GM12878 (cell line): ENCODE measurements at regions not wholly inside any gene's neighbourhood (a gene's known extent, or its start where the extent isn't known, plus 50 kb on each side); places are given as distances from the start of the nearest gene placed in this dataset.

Source experiments
- ATAC-seq: fragments of 200-7000 bp; cut with Tn5 transposase; 3 replicates; pipeline ENCODE4 v1.9.1; 2020; ENCODE audit warnings: mild to moderate bottlenecking, moderate library complexity
- BruUV-seq: library from RNA; stranded (reverse); fragments of 400-500 nt; replicated peaks from 2 replicates; lab custom pipeline; 2021; lab: Mats Ljungman, UMichigan
- CTCF ChIA-PET: fragments of 300-600 bp; sonication (Branson Sonifier 250); formaldehyde crosslinking; extraction: SDS; loops from one replicate; lab custom pipeline; 2021; ENCODE audit warnings: inconsistent platforms; lab: Yijun Ruan, JAX
- POLR2A ChIA-PET: fragments of 350-600 bp; formaldehyde crosslinking; extraction: SDS; loops from one replicate; lab custom pipeline; 2021; ENCODE audit warnings: inconsistent platforms; lab: Charles Lee
- RAD21 ChIA-PET: fragments of 300-600 bp; sonication (Branson Sonifier 250); formaldehyde crosslinking; loops from one replicate; lab custom pipeline; 2023; ENCODE audit warnings: antibody characterized with exemption; ENCODE audit not compliant: unreplicated experiment; lab: Charles Lee
- SMC1A ChIA-PET: fragments of 300-600 bp; sonication (Branson Sonifier 250); formaldehyde crosslinking; loops from one replicate; lab custom pipeline; 2023; ENCODE audit not compliant: unreplicated experiment, uncharacterized antibody; lab: Charles Lee
- DNase-seq: peaks from one replicate; pipeline ENCODE4 v3.0.0-alpha.2; 2011; ENCODE audit warnings: low read depth, low spot score
- FAIRE-seq: peaks from 3 replicates; lab custom pipeline; 2011; peaks lifted over from hg19 to GRCh38; lab: Jason Lieb, UNC
- H2AFZ ChIP-seq: 2 replicates; pipeline ENCODE4 v1.6.0; 2011; ENCODE audit warnings: low read depth, low read length, control low read depth; ENCODE audit not compliant: control insufficient read depth
- H3K27ac ChIP-seq: 2 replicates; pipeline ENCODE4 v1.5.1; 2011; ENCODE audit warnings: control low read depth; ENCODE audit not compliant: control insufficient read depth, insufficient read depth
- H3K27me3 ChIP-seq, 2 experiments: replicated peaks in 1 of 2; 2 replicates each; pipeline versions ENCODE4 v1.6.0 to v1.6.1; 2011; ENCODE audit warnings: low read length in 1 of 2; ENCODE audit not compliant: control insufficient read depth in 2 of 2, insufficient read depth in 2 of 2
- H3K36me3 ChIP-seq, 2 experiments: 2 replicates each; pipeline ENCODE4 v1.5.1; 2011; ENCODE audit warnings: low read length in 1 of 2; ENCODE audit not compliant: control insufficient read depth in 2 of 2, insufficient read depth in 2 of 2
- H3K4me1 ChIP-seq: 2 replicates; pipeline ENCODE4 v1.6.1; 2011; ENCODE audit warnings: mild to moderate bottlenecking, low read length, moderate library complexity, mixed read lengths; ENCODE audit not compliant: control insufficient read depth, insufficient read depth
- H3K4me2 ChIP-seq: 2 replicates; pipeline ENCODE4 v1.6.0; 2011; ENCODE audit warnings: control low read depth; ENCODE audit not compliant: control insufficient read depth, insufficient read depth
- H3K4me3 ChIP-seq: fragments of 200-600 bp; sonication (generic); 2 replicates; pipeline ENCODE4 v1.5.1; 2016
- H3K79me2 ChIP-seq: 2 replicates; pipeline ENCODE4 v1.6.0; 2011; ENCODE audit warnings: low read length; ENCODE audit not compliant: control insufficient read depth, insufficient read depth
- H3K9ac ChIP-seq: 2 replicates; pipeline ENCODE4 v1.8.0; 2011; ENCODE audit warnings: low read length, control low read depth, mixed read lengths; ENCODE audit not compliant: control insufficient read depth, insufficient read depth
- H3K9me3 ChIP-seq: replicated peaks from 3 replicates; pipeline ENCODE4 v1.5.1; 2011; ENCODE audit warnings: mild to moderate bottlenecking, low read length; ENCODE audit not compliant: control insufficient read depth, insufficient read depth
- H4K20me1 ChIP-seq: 2 replicates; pipeline ENCODE4 v1.6.0; 2011; ENCODE audit not compliant: control insufficient read depth, insufficient read depth
- CBX3 ChIP-seq: fragments of 200-600 bp; sonication (generic); IDR thresholded peaks from 2 replicates; pipeline ENCODE4 v1.6.1; 2016; ENCODE audit warnings: low read depth, borderline replicate concordance
- CHD2 ChIP-seq: IDR thresholded peaks from 2 replicates; pipeline ENCODE4 v1.6.1; 2011; ENCODE audit warnings: low read depth, low read length, improper control_type of control experiment, borderline replicate concordance
- CUX1 ChIP-seq: IDR thresholded peaks from 2 replicates; pipeline ENCODE4 v1.6.1; 2012; ENCODE audit warnings: improper control_type of control experiment, low read depth, low read length; ENCODE audit not compliant: insufficient replicate concordance
- IKZF2 ChIP-seq, 2 experiments: fragments of 450-650 bp; IDR thresholded peaks; 2 replicates each; pipeline ENCODE4 v1.6.1; 2017; ENCODE audit warnings: mild to moderate bottlenecking in 2 of 2, moderate library complexity in 2 of 2
- NFXL1 ChIP-seq: fragments of 450-650 bp; IDR thresholded peaks from 2 replicates; pipeline ENCODE4 v1.6.1; 2017; ENCODE audit warnings: antibody characterized with exemption, mild to moderate bottlenecking, borderline replicate concordance
- NFYB ChIP-seq: IDR thresholded peaks from 2 replicates; pipeline ENCODE4 v1.6.1; 2011; ENCODE audit warnings: low read depth, mild to moderate bottlenecking, low read length, improper control_type of control experiment, moderate library complexity; ENCODE audit not compliant: insufficient read depth
- NR2C1 ChIP-seq: fragments of 450-650 bp; IDR thresholded peaks from 2 replicates; pipeline ENCODE4 v1.6.1; 2017; ENCODE audit warnings: antibody characterized with exemption, mild to moderate bottlenecking, moderate library complexity
- PRDM15 ChIP-seq: fragments of 450-650 bp; formaldehyde crosslinking; IDR thresholded peaks from 2 replicates; pipeline ENCODE4 v1.4.0; 2020; ENCODE audit warnings: mild to moderate bottlenecking, moderate library complexity
- SMC3 ChIP-seq: IDR thresholded peaks from 2 replicates; pipeline ENCODE4 v1.6.1; 2011; ENCODE audit warnings: low read length, improper control_type of control experiment, borderline replicate concordance
- SRF ChIP-seq, 2 experiments: IDR thresholded peaks; 2 replicates each; pipeline ENCODE4 v1.6.1; 2011; ENCODE audit warnings: low read depth in 2 of 2, low read length in 2 of 2, mild to moderate bottlenecking in 1 of 2, moderate library complexity in 1 of 2
- WGBS: methylation state at CpG from one replicate; pipeline ENCODE4 v1.1.6; 2016; ENCODE audit warnings: low lambda C conversion rate; ENCODE audit not compliant: insufficient replicate concordance, insufficient coverage; ENCODE audit errors: missing lambda C conversion rate; 5-methylcytosine and 5-hydroxymethylcytosine counted together
- in situ Hi-C: fragments of 300-500 bp; cut with MboI; formaldehyde crosslinking; loops from 9 replicates; pipeline ENCODE4 v1.14.3; 2018; ENCODE audit warnings: mixed read lengths
- intact Hi-C: fragments of 100-400 bp; cut with micrococcal nuclease; formaldehyde crosslinking; loops from one replicate; pipeline ENCODE4 v1.14.2; 2022; ENCODE audit not compliant: unreplicated experiment
- TF ChIP-seq, protein P1 (sequence below): fragments of 450-650 bp; formaldehyde crosslinking; IDR thresholded peaks from 2 replicates; pipeline ENCODE4 v1.5.0; 2022; ENCODE audit warnings: mild to moderate bottlenecking, missing genetic modification characterization

GRCh38 chr3:106215047-106215446 is 346.2 kb upstream of the CBLB start (continued):
- TF ChIP-seq, protein P1, sequence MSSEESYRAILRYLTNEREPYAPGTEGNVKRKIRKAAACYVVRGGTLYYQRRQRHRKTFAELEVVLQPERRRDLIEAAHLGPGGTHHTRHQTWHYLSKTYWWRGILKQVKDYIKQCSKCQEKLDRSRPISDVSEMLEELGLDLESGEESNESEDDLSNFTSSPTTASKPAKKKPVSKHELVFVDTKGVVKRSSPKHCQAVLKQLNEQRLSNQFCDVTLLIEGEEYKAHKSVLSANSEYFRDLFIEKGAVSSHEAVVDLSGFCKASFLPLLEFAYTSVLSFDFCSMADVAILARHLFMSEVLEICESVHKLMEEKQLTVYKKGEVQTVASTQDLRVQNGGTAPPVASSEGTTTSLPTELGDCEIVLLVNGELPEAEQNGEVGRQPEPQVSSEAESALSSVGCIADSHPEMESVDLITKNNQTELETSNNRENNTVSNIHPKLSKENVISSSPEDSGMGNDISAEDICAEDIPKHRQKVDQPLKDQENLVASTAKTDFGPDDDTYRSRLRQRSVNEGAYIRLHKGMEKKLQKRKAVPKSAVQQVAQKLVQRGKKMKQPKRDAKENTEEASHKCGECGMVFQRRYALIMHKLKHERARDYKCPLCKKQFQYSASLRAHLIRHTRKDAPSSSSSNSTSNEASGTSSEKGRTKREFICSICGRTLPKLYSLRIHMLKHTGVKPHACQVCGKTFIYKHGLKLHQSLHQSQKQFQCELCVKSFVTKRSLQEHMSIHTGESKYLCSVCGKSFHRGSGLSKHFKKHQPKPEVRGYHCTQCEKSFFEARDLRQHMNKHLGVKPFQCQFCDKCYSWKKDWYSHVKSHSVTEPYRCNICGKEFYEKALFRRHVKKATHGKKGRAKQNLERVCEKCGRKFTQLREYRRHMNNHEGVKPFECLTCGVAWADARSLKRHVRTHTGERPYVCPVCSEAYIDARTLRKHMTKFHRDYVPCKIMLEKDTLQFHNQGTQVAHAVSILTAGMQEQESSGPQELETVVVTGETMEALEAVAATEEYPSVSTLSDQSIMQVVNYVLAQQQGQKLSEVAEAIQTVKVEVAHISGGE (CRISPR knock-in tag) = no peak
- no peak for TF ChIP-seq SRF (IDR thresholded peaks at IDR 0.05; ENCODE audit: low read depth in 2 of 2, low read length in 2 of 2)
- TF ChIP-seq NFYB = no peak
- TF ChIP-seq SMC3 = no peak
- TF ChIP-seq NFXL1 = no peak
- TF ChIP-seq CBX3 = no peak

GRCh38 chr3:106217745-106218144 is 348.9 kb upstream of the CBLB start:
- no peaks in the 10 kb centered on the region for H3K27me3 ChIP-seq
- no peak overlapping the region for H3K9ac ChIP-seq
- no peaks in the 10 kb centered on the region for H3K79me2 ChIP-seq
- CTCF ChIA-PET = no interaction called here
- H3K27ac ChIP-seq = no peak overlapping the region
- intact Hi-C loops = no loop called here
- H3K4me2 ChIP-seq = no peak overlapping the region
- DNase-seq (no peak), FAIRE-seq (no peak), ATAC-seq (no peak)
- 100% methylated on average over 2 of the region's 2 CpGs for WGBS
- H3K4me3 ChIP-seq = no peak overlapping the region
- H3K4me1 ChIP-seq = no peaks in the 10 kb centered on the region
- BruUV-seq = no TSS peak
- H3K9me3 ChIP-seq = peaks cover 5% of the 10 kb centered on the region
- RAD21 ChIA-PET = no interaction called here
- H3K36me3 ChIP-seq = peaks cover 0 to 3% of the 10 kb centered on the region in 2 experiments; a peak in 1 of 4 replicates
- H2AFZ ChIP-seq = no peak overlapping the region
- in situ Hi-C loops = no loop called here
- POLR2A ChIA-PET = no interaction called here
- H4K20me1 ChIP-seq = no peaks in the 10 kb centered on the region
- SMC1A ChIA-PET = interaction anchor here (0.7 to 1.4 kb wide), 4 partner anchors 8 to 579 kb away, joined by 3 to 7 read pairs (median 4); no protein-coding TSS in a partner anchor
- TF ChIP-seq CHD2 (no peak), CUX1 (no peak), IKZF2 (IDR thresholded peaks at IDR 0.05) (no peak), NR2C1 (no peak), PRDM15 (no peak)
